Right lobe of liver (tissue), 6 donors: ENCODE measurements at regions not wholly inside any gene's neighbourhood (a gene's known extent, or its start where the extent isn't known, plus 50 kb on each side); places are given as distances from the start of the nearest gene placed in this dataset.
"Not testable (repeated sequence)": the region's sequence is repeated elsewhere in the genome, so short reads cannot be mapped to it uniquely, and the experiment has no call there.

Experiments
- ATAC-seq, 4 donors: fragments of 200-7000 bp; cut with Tn5 transposase; one replicate each; pipeline ENCODE4 v1.9.1; 2020; ENCODE audit warnings: mild to moderate bottlenecking in 4 of 4, moderate library complexity in 4 of 4
- DNase-seq, 3 donors: peaks; one replicate each; pipeline ENCODE4 v3.0.0-alpha.2; 2020
- H3K27ac ChIP-seq, 3 donors: fragments of 200-600 bp; one replicate each; pipeline ENCODE4 v1.8.0; 2022
- H3K27me3 ChIP-seq, 2 donors: fragments of 200-600 bp; one replicate each; pipeline ENCODE4 v1.8.0; 2022
- H3K36me3 ChIP-seq, 4 donors: fragments of 200-600 bp; sonication (generic) in 1 of 4; one replicate each; pipeline versions ENCODE4 v1.5.1 to v1.8.0; 2017 to 2022; ENCODE audit warnings: control low read depth in 1 of 4
- H3K4me1 ChIP-seq, 4 donors: fragments of 200-600 bp; sonication (generic) in 1 of 4; one replicate each; pipeline versions ENCODE4 v1.5.1 to v1.8.0; 2017 to 2022; ENCODE audit warnings: control low read depth in 1 of 4
- H3K4me3 ChIP-seq, 3 donors: fragments of 200-600 bp; one replicate each; pipeline ENCODE4 v1.8.0; 2022
- H3K9me3 ChIP-seq, 4 donors: fragments of 200-600 bp; sonication (generic) in 1 of 4; one replicate each; pipeline versions ENCODE4 v1.5.1 to v1.8.0; 2017 to 2022; ENCODE audit warnings: control low read depth in 1 of 4
- CTCF ChIP-seq, 4 donors: fragments of 200-600 bp in 3 of 4; fragments of 450-650 bp in 1 of 4; IDR thresholded peaks; one replicate each; pipeline versions ENCODE4 v1.5.1 to v1.8.0; 2016 to 2022; ENCODE audit warnings: antibody characterized with exemption in 4 of 4, mild to moderate bottlenecking in 2 of 4
- POLR2A ChIP-seq: fragments of 450-650 bp; IDR thresholded peaks from one replicate; pipeline ENCODE4 v1.6.1; 2017; ENCODE audit warnings: antibody characterized with exemption, mild to moderate bottlenecking
- WGBS: methylation state at CpG from one replicate; pipeline ENCODE4 v1.1.6; 2018; ENCODE audit warnings: low coverage, low lambda C conversion rate; ENCODE audit not compliant: insufficient coverage; ENCODE audit errors: missing lambda C conversion rate; 5-methylcytosine and 5-hydroxymethylcytosine counted together
- intact Hi-C, 2 donors: fragments of 100-400 bp; cut with DNase I; formaldehyde crosslinking; loops; one replicate each; pipeline versions ENCODE4 v1.11.2 to v1.14.1; 2022
- donor health status: DM: no; HTN: yes; CAD: no.
- donor health status: DM: no; HTN: no; CAD: no.
- donor health status: DM: no; HTN: no; CAD: no.
- donor health status: DM: no; HTN: yes; CAD: no.
- donor health status: DM: no; HTN: yes; CAD: no.

- intact Hi-C loops: no loop called here
- no peak overlapping the region for H3K27ac ChIP-seq
- no peaks in the 10 kb centered on the region for H3K4me1 ChIP-seq
- ATAC-seq (peak in 1 of 4 donors; percentile 16), DNase-seq (no peak)
- TF ChIP-seq CTCF (IDR thresholded peaks at IDR 0.05) (no peak), POLR2A (no peak)
- no peaks in the 10 kb centered on the region for H3K27me3 ChIP-seq
- no peak overlapping the region for H3K4me3 ChIP-seq
- no peaks in the 10 kb centered on the region for H3K9me3 ChIP-seq
- no peaks in the 10 kb centered on the region for H3K36me3 ChIP-seq
Observed at GRCh38 chr1:121595089-121595488, 410.3 kb downstream of the SRGAP2C start.

GRCh38 chr1:121604843-121605444 lies 420.2 kb downstream of the SRGAP2C start:
- H3K27ac ChIP-seq, H3K36me3 ChIP-seq, ATAC-seq, H3K4me3 ChIP-seq, H3K27me3 ChIP-seq, DNase-seq, H3K9me3 ChIP-seq, H3K4me1 ChIP-seq, intact Hi-C loops: not testable (repeated sequence)
- no CpG with 5 or more reads among the region's 3 CpGs for WGBS

GRCh38 chr1:121607499-121607898 lies 422.7 kb downstream of the SRGAP2C start:
- ATAC-seq, H3K27me3 ChIP-seq, intact Hi-C loops, DNase-seq, H3K4me1 ChIP-seq, H3K27ac ChIP-seq, H3K9me3 ChIP-seq, H3K36me3 ChIP-seq, H3K4me3 ChIP-seq: not testable (repeated sequence)
- no CpG with 5 or more reads among the region's 2 CpGs for WGBS
